ENCODE measurements at regions not wholly inside any gene's neighbourhood (a gene's known extent, or its start where the extent isn't known, plus 50 kb on each side); places are given as distances from the start of the nearest gene placed in this dataset.

DNA sequence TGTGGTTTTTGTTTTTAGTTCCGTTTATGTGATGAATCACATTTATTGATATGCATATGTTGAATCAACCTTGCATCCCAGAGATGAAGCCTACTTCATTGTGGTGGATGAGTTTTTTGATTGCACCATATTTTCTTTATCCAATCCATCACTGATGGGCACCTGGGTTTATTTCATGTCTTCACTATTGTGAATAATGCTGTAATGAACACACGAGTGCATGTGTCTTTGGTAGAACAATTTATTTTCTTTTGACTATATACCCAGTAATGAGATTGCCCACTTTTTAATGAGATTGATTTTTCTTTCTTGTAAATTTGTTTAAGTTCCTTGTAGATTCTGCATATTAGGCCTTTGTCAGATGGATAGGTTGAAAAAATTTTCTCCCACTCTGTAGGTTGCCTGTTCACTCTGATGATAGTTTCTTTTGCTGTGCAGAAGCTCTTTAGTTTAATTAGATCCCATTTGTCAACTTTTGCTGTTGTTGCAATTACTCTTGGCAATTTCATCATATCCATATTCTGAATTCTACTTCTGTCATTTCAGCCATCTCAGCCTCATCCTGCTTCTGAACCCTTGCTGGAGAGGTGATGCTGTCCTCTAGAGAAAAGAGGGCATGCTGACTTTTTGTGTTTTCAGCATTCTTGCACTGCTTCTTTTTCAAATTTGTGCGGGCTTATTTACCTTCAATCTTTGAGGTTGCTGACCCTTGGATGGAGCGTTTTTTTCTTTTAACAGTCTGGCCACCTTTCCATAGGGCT lies 96.2 kb upstream of the CTAGE1 start:
- Histone ChIP-seq H3K27me3 (no peaks in the 10 kb centered on the region), H3K9me3 (no peaks in the 10 kb centered on the region), H3K4me1 (no peaks in the 10 kb centered on the region), H3K4me3 (no peak overlapping the region), H3K36me3 (no peaks in the 10 kb centered on the region), H3K27ac (no peak overlapping the region)
- DNase-seq, result no peak
- no peak for TF ChIP-seq POLR2A (IDR thresholded peaks at IDR 0.05)
- TF ChIP-seq, protein P1, sequence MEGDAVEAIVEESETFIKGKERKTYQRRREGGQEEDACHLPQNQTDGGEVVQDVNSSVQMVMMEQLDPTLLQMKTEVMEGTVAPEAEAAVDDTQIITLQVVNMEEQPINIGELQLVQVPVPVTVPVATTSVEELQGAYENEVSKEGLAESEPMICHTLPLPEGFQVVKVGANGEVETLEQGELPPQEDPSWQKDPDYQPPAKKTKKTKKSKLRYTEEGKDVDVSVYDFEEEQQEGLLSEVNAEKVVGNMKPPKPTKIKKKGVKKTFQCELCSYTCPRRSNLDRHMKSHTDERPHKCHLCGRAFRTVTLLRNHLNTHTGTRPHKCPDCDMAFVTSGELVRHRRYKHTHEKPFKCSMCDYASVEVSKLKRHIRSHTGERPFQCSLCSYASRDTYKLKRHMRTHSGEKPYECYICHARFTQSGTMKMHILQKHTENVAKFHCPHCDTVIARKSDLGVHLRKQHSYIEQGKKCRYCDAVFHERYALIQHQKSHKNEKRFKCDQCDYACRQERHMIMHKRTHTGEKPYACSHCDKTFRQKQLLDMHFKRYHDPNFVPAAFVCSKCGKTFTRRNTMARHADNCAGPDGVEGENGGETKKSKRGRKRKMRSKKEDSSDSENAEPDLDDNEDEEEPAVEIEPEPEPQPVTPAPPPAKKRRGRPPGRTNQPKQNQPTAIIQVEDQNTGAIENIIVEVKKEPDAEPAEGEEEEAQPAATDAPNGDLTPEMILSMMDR (IDR thresholded peaks at IDR 0.05), result no peak

DNA sequence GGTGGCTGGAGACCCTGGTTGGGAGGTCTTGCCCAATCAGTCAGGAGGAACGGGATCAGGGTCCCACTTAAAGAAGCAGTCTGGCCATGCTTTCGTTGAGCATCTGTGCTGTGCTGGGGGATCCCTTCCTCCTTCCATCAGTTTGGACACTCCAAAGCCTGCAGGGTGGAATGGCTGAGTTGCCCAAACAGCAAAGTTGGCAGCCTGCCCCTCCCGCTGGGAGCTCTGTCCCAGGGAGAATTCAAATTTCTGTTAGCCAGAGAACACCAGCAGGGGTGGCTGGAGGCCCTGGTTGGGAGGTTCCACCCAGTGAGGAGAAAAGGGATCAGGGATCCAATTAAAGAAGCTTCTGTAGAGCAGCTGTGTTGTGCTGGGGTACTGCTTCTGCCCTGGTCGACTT lies 96.9 kb upstream of the CTAGE1 start:
- TF ChIP-seq, protein P1 (IDR thresholded peaks at IDR 0.05), result no peak
- TF ChIP-seq POLR2A (IDR thresholded peaks at IDR 0.05), result no peak
- H3K27ac ChIP-seq, result no peak overlapping the region
- no peaks in the 10 kb centered on the region for H3K9me3 ChIP-seq
- H3K4me3 ChIP-seq, result no peak overlapping the region
- H3K4me1 ChIP-seq, result no peaks in the 10 kb centered on the region
- H3K36me3 ChIP-seq, result no peaks in the 10 kb centered on the region
- DNase-seq, result no peak
- no peaks in the 10 kb centered on the region for H3K27me3 ChIP-seq

DNA sequence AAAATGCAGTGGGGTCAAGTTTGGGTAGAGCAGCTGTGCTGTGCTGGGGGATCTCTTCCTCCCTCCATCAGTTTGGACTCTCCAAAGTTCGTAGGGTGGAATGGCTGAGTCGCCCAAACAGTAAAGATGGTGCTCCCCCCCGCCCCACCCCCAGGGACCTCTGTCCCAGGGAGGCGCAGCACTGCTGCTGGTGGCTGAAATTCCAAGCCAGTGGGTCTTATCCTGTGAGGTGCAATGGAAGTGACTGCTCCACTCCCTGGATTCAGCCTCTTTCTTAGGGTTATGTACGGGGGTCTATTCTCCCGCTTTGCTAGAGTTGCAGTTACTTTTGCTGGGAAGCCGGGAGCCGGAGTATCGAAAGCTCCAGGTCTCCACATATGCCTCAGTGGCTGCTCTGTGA lies 97.5 kb upstream of the CTAGE1 start:
- no peaks in the 10 kb centered on the region for H3K36me3 ChIP-seq
- H3K27me3 ChIP-seq, result no peaks in the 10 kb centered on the region
- DNase-seq, result no peak
- no peak overlapping the region for H3K27ac ChIP-seq
- no peak overlapping the region for H3K4me3 ChIP-seq
- H3K4me1 ChIP-seq, result no peaks in the 10 kb centered on the region
- no peak for TF ChIP-seq POLR2A (IDR thresholded peaks at IDR 0.05)
- TF ChIP-seq, protein P1 (IDR thresholded peaks at IDR 0.05), result no peak
- H3K9me3 ChIP-seq, result no peaks in the 10 kb centered on the region

DNA sequence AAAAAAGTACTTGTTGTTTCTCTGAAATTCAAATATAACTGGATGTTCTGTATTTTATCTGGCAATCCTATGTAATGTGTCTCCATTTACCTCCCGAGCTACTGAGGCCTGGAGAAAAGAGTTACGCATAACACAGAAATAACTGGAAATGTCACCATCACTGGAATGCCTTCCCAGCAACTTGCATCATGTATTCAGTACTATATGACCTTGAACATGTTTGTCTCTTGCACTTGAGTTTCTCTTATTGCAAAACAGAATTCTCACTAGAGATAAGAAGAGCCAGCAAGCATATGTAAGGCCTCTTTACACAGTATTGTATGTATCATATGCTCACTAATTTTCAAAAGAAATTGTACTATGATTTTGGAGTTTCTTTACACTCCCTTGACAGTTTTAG lies 99.6 kb upstream of the CTAGE1 start:
- no peaks in the 10 kb centered on the region for H3K27me3 ChIP-seq
- no peak overlapping the region for H3K27ac ChIP-seq
- no peaks in the 10 kb centered on the region for H3K36me3 ChIP-seq
- TF ChIP-seq, protein P1 (IDR thresholded peaks at IDR 0.05), result no peak
- H3K4me1 ChIP-seq, result no peaks in the 10 kb centered on the region
- H3K9me3 ChIP-seq, result no peaks in the 10 kb centered on the region
- H3K4me3 ChIP-seq, result no peak overlapping the region
- DNase-seq, result no peak

GRCh38 chr18:22521026-22521707 lies 103.5 kb upstream of the CTAGE1 start:
- Histone ChIP-seq H3K4me1 (no peaks in the 10 kb centered on the region), H3K4me3 (no peak overlapping the region), H3K9me3 (no peaks in the 10 kb centered on the region), H3K27ac (no peak overlapping the region), H3K27me3 (no peaks in the 10 kb centered on the region), H3K36me3 (no peaks in the 10 kb centered on the region)
- no peak for TF ChIP-seq POLR2A (IDR thresholded peaks at IDR 0.05)
- TF ChIP-seq, protein P1 (IDR thresholded peaks at IDR 0.05), result no peak
- DNase-seq, result no peak

Measured in Peyer's patch (tissue), 4 donors.